HEK293 (cell line): ENCODE measurements at regions not wholly inside any gene's neighbourhood (a gene's known extent, or its start where the extent isn't known, plus 50 kb on each side); places are given as distances from the start of the nearest gene placed in this dataset.

ENCODE experiments used
- CTCF ChIA-PET: fragments of 350-600 bp; formaldehyde crosslinking; extraction: SDS; loops from one replicate; lab custom pipeline; 2021; ENCODE audit warnings: antibody characterized with exemption; lab: Yijun Ruan, JAX
- POLR2A ChIA-PET: fragments of 300-600 bp; formaldehyde crosslinking; extraction: SDS; loops from one replicate; lab custom pipeline; 2020; ENCODE audit warnings: antibody characterized with exemption, inconsistent platforms; lab: Yijun Ruan, JAX
- H3K27ac ChIP-seq: fragments of 200-500 bp; sonication (Bioruptor generic); 2 replicates; pipeline ENCODE4 v1.5.1; 2014; ENCODE audit warnings: low read depth, low read length, control low read depth, inconsistent platforms; ENCODE audit errors: extremely low read depth
- H3K36me3 ChIP-seq, 2 experiments: fragments of 200-500 bp in 1 of 2; sonication (Bioruptor generic) in 1 of 2; 1 replicate in 1 of 2; 2 replicates in 1 of 2; pipeline ENCODE4 v1.5.1; 2014 to 2017; ENCODE audit warnings: inconsistent platforms in 2 of 2, low read length in 2 of 2; ENCODE audit not compliant: control insufficient read depth in 2 of 2, insufficient read depth in 1 of 2
- H3K4me1 ChIP-seq: fragments of 200-500 bp; sonication (Bioruptor generic); 2 replicates; pipeline ENCODE4 v1.5.1; 2014; ENCODE audit warnings: mild to moderate bottlenecking, low read length, inconsistent platforms; ENCODE audit not compliant: control insufficient read depth, insufficient read depth
- H3K4me3 ChIP-seq: 2 replicates; pipeline ENCODE4 v1.5.1; 2011; ENCODE audit warnings: low read depth, mild to moderate bottlenecking, control low read depth, low read length, moderate library complexity
- H3K9me3 ChIP-seq: fragments of 200-500 bp; sonication (Bioruptor generic); 2 replicates; pipeline ENCODE4 v1.5.1; 2014; ENCODE audit warnings: low read depth, low read length, inconsistent platforms; ENCODE audit not compliant: control insufficient read depth, insufficient read depth
- GLIS1 ChIP-seq: fragments of 450-650 bp; formaldehyde crosslinking; IDR thresholded peaks from 2 replicates; pipeline ENCODE4 v1.5.1; 2016; ENCODE audit warnings: missing biosample characterization, missing genetic modification characterization
- IKZF3 ChIP-seq: fragments of 450-650 bp; IDR thresholded peaks from 2 replicates; pipeline ENCODE4 v1.5.0; 2018; ENCODE audit warnings: missing biosample characterization, mild to moderate bottlenecking, missing genetic modification characterization, moderate library complexity
- INSM2 ChIP-seq: fragments of 450-650 bp; formaldehyde crosslinking; IDR thresholded peaks from 2 replicates; pipeline ENCODE4 v1.5.1; 2016; ENCODE audit warnings: missing biosample characterization, missing genetic modification characterization
- KLF7 ChIP-seq: fragments of 450-650 bp; formaldehyde crosslinking; IDR thresholded peaks from 2 replicates; pipeline ENCODE4 v1.5.1; 2016; ENCODE audit warnings: missing biosample characterization, missing genetic modification characterization, borderline replicate concordance
- OSR2 ChIP-seq: fragments of 450-650 bp; formaldehyde crosslinking; IDR thresholded peaks from 2 replicates; pipeline ENCODE4 v1.5.1; 2016; ENCODE audit warnings: missing biosample characterization, missing genetic modification characterization
- TRIM28 ChIP-seq: IDR thresholded peaks from 2 replicates; pipeline ENCODE4 v1.6.1; 2011; ENCODE audit warnings: low read length, control low read depth, borderline replicate concordance
- ZBTB10 ChIP-seq: fragments of 450-650 bp; formaldehyde crosslinking; IDR thresholded peaks from 2 replicates; pipeline ENCODE4 v1.5.1; 2016; ENCODE audit warnings: missing biosample characterization, missing genetic modification characterization
- ZBTB26 ChIP-seq: fragments of 450-650 bp; formaldehyde crosslinking; optimal IDR thresholded peaks from 2 replicates; pipeline ENCODE3; 2016; ENCODE audit warnings: missing biosample characterization, mild to moderate bottlenecking, missing genetic modification characterization
- ZFP69B ChIP-seq: fragments of 450-650 bp; formaldehyde crosslinking; IDR thresholded peaks from 2 replicates; pipeline ENCODE4 v1.5.1; 2016; ENCODE audit warnings: missing biosample characterization, missing genetic modification characterization
- ZNF138 ChIP-seq: fragments of 450-650 bp; formaldehyde crosslinking; IDR thresholded peaks from 2 replicates; pipeline ENCODE4 v1.5.1; 2016; ENCODE audit warnings: missing biosample characterization, missing genetic modification characterization, borderline replicate concordance
- ZNF274 ChIP-seq, 2 experiments: fragments of 200-500 bp in 1 of 2; fragments of 450-650 bp in 1 of 2; sonication (Bioruptor generic) in 1 of 2; formaldehyde crosslinking in 1 of 2; IDR thresholded peaks; 2 replicates each; pipeline versions ENCODE4 v1.5.1 to v1.6.1; 2014 to 2016; ENCODE audit warnings: borderline replicate concordance in 1 of 2, inconsistent platforms in 1 of 2, low read length in 1 of 2, missing biosample characterization in 1 of 2, missing genetic modification characterization in 1 of 2
- ZNF324 ChIP-seq: fragments of 450-650 bp; formaldehyde crosslinking; IDR thresholded peaks from 2 replicates; pipeline ENCODE4 v1.5.1; 2016; ENCODE audit warnings: missing biosample characterization, missing genetic modification characterization
- ZNF404 ChIP-seq: fragments of 450-650 bp; formaldehyde crosslinking; IDR thresholded peaks from 2 replicates; pipeline ENCODE4 v1.5.1; 2017; ENCODE audit warnings: missing biosample characterization, missing genetic modification characterization
- ZNF510 ChIP-seq: fragments of 450-650 bp; formaldehyde crosslinking; IDR thresholded peaks from 2 replicates; pipeline ENCODE4 v1.5.1; 2018; ENCODE audit warnings: mild to moderate bottlenecking, missing genetic modification characterization, missing biosample characterization; ENCODE audit not compliant: insufficient replicate concordance
- ZNF549 ChIP-seq: fragments of 450-650 bp; IDR thresholded peaks from 2 replicates; pipeline ENCODE4 v1.5.1; 2018; ENCODE audit warnings: missing biosample characterization, missing genetic modification characterization, mild to moderate bottlenecking, inconsistent platforms, moderate library complexity
- ZNF639 ChIP-seq: fragments of 450-650 bp; formaldehyde crosslinking; IDR thresholded peaks from 2 replicates; pipeline ENCODE4 v1.5.1; 2016; ENCODE audit warnings: missing biosample characterization, missing genetic modification characterization
- ZNF658 ChIP-seq: fragments of 450-650 bp; formaldehyde crosslinking; IDR thresholded peaks from 2 replicates; pipeline ENCODE4; 2016; ENCODE audit warnings: missing biosample characterization, missing genetic modification characterization
- ZNF843 ChIP-seq: fragments of 450-650 bp; formaldehyde crosslinking; IDR thresholded peaks from 2 replicates; pipeline ENCODE4 v1.5.1; 2016; ENCODE audit warnings: missing biosample characterization, missing genetic modification characterization
- ZSCAN16 ChIP-seq: fragments of 450-650 bp; formaldehyde crosslinking; IDR thresholded peaks from 2 replicates; pipeline ENCODE4 v1.5.1; 2016; ENCODE audit warnings: missing biosample characterization, missing genetic modification characterization

GRCh38 chr16:11439790-11440656 lies 94.8 kb downstream of the RMI2 start:
- Histone ChIP-seq H3K36me3 (no peaks in the 10 kb centered on the region), H3K9me3 (no peaks in the 10 kb centered on the region)
- peak; percentile 79; the same call in 1 of the 2 replicates for TF ChIP-seq TRIM28
- no peak for TF ChIP-seq KLF7 (tag by site-specific recombination)
- TF ChIP-seq, all 188 proteins: peak for 1
- CTCF ChIA-PET: no interaction called here
- no peaks in the 10 kb centered on the region for H3K4me1 ChIP-seq
- no peak overlapping the region for H3K4me3 ChIP-seq
- POLR2A ChIA-PET: no interaction called here
- H3K27ac ChIP-seq: no peak overlapping the region

GRCh38 chr16:11440657-11441012 lies 95.4 kb downstream of the RMI2 start:
- no peak for TF ChIP-seq ZNF549 (tag by site-specific recombination)
- Histone ChIP-seq H3K9me3 (no peaks in the 10 kb centered on the region), H3K36me3 (no peaks in the 10 kb centered on the region), H3K27ac (no peak overlapping the region), H3K4me1 (no peaks in the 10 kb centered on the region), H3K4me3 (no peak overlapping the region)
- CTCF ChIA-PET: no interaction called here
- POLR2A ChIA-PET: no interaction called here

- Histone ChIP-seq H3K9me3 (no peaks in the 10 kb centered on the region), H3K36me3 (no peaks in the 10 kb centered on the region), H3K4me1 (no peaks in the 10 kb centered on the region), H3K27ac (no peak overlapping the region), H3K4me3 (no peak overlapping the region)
- CTCF ChIA-PET: no interaction called here
- POLR2A ChIA-PET: interaction anchor here (0.6 kb wide), 1 partner anchor 46 kb away, joined by 5 read pairs; no protein-coding TSS in a partner anchor
- TF ChIP-seq GLIS1 (tag by site-specific recombination): no peak
- no peak for TF ChIP-seq ZNF658 (tag by site-specific recombination)
- no peak for TF ChIP-seq OSR2
- no peak for TF ChIP-seq ZNF274 (IDR thresholded peaks at IDR 0.05; ENCODE audit: low read length)
- no peak for TF ChIP-seq ZNF274 (tag by site-specific recombination; IDR thresholded peaks at IDR 0.05; ENCODE audit: borderline replicate concordance)
- no peak for TF ChIP-seq ZNF843
- TF ChIP-seq ZNF324: no peak
- no peak for TF ChIP-seq IKZF3
- TF ChIP-seq ZNF404: no peak
- no peak for TF ChIP-seq ZNF639 (tag by site-specific recombination)
- no peak for TF ChIP-seq ZBTB10 (tag by site-specific recombination)
- no peak for TF ChIP-seq ZFP69B (tag by site-specific recombination)
- TF ChIP-seq ZNF510 (tag by site-specific recombination): no peak
- TF ChIP-seq ZBTB26 (tag by site-specific recombination): no peak
- no peak for TF ChIP-seq INSM2 (tag by site-specific recombination)
- no peak for TF ChIP-seq ZSCAN16 (tag by site-specific recombination)
- no peak for TF ChIP-seq ZNF138
Observed at GRCh38 chr16:11445486-11445885, 100.2 kb downstream of the RMI2 start.
